ENCODE measurements at regions not wholly inside any gene's neighbourhood (a gene's known extent, or its start where the extent isn't known, plus 50 kb on each side); places are given as distances from the start of the nearest gene placed in this dataset.

DNA sequence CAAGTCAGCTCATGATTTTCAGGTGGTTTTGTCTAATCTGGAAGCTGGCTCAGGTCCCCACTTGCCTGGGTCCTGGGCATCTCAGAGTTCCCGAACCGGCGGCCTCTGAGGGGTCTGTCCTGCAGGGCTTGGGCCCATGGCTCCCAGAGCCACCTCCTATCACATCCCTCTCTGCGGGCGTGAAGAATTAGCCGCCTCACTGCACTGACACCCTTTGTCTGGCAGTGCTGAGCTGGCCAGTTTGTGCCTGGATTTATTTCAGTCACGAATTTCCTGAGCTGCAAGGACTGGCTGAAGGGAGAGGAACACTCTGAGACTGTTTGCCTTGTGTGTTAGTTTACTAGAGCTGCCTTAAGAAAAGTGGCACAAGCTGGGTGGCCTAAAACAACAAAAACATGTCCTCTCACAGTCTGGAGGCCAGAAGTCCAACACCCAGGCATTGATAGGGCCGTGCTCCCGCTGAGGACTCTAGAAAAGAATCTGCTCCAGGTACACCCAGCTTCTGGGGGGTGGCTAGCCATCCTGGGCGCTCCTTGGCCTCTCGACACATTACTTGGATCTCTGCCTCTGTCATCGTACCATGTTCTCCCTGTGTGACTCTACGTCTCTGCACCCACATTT is 217.5 kb upstream of the DYNLRB2 start:
- TF ChIP-seq, protein P1, sequence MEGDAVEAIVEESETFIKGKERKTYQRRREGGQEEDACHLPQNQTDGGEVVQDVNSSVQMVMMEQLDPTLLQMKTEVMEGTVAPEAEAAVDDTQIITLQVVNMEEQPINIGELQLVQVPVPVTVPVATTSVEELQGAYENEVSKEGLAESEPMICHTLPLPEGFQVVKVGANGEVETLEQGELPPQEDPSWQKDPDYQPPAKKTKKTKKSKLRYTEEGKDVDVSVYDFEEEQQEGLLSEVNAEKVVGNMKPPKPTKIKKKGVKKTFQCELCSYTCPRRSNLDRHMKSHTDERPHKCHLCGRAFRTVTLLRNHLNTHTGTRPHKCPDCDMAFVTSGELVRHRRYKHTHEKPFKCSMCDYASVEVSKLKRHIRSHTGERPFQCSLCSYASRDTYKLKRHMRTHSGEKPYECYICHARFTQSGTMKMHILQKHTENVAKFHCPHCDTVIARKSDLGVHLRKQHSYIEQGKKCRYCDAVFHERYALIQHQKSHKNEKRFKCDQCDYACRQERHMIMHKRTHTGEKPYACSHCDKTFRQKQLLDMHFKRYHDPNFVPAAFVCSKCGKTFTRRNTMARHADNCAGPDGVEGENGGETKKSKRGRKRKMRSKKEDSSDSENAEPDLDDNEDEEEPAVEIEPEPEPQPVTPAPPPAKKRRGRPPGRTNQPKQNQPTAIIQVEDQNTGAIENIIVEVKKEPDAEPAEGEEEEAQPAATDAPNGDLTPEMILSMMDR (IDR thresholded peaks at IDR 0.05; ENCODE audit: insufficient read depth, low read length, poor library complexity, severe bottlenecking): no peak
- TF ChIP-seq EZH2phosphoT487 (conservative IDR thresholded peaks at IDR 0.05; ENCODE audit: low read length): no peak

Data from SU-DHL-6 (cell line).